ENCODE measurements at regions not wholly inside any gene's neighbourhood (a gene's known extent, or its start where the extent isn't known, plus 50 kb on each side); places are given as distances from the start of the nearest gene placed in this dataset.

DNA sequence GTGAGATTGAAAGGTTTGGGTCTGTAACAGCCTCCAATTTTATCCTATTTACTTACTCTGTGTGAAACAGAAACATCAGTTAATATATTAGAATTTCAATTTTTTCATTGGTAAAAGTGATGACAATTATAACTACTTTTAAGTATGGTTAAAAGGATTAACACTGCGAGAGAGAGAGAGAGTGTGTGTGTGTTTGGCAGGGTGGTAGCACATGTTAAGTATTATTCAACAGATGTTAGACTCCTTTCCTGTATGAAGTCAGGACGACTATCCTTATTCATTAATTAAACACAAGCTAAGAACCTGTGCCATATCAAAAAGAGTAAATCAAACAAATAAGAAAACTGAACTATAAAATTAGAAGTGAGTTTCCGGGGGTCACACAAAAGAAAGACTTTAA lies 662.5 kb downstream of the PLPP3 start:
- no CpG with 5 or more reads among the region's 3 CpGs for WGBS (ENCODE audit: extremely low coverage, insufficient read length, low lambda C conversion rate)
- peaks cover 8 to 10% of the 10 kb centered on the region in 2 experiments for H3K9me3 Mint-ChIP-seq
- no peak for DNase-seq
- Histone ChIP-seq H2BK15ac (ENCODE audit: low read depth, low read length) (no peak overlapping the region), H3K4ac (ENCODE audit: low read depth, low read length) (no peak overlapping the region), H4K20me1 (ENCODE audit: control insufficient read depth, insufficient read depth, insufficient read length) (no peaks in the 10 kb centered on the region), H3K27me3 (ENCODE audit: insufficient read depth, low read length) (no peaks in the 10 kb centered on the region), H3K79me2 (ENCODE audit: insufficient read depth, low read length) (no peaks in the 10 kb centered on the region), H3K23ac (ENCODE audit: insufficient read length, low read depth, low read length) (no peak overlapping the region), H3K9ac (ENCODE audit: extremely low read depth, insufficient read length, low read length) (no peak overlapping the region), H3K56ac (ENCODE audit: insufficient read length, low read depth, low read length) (no peak overlapping the region), H2BK5ac (ENCODE audit: insufficient read length, low read length) (no peak overlapping the region), H3K27ac (ENCODE audit: insufficient read length, low read depth, low read length) (no peak overlapping the region), H2AK5ac (ENCODE audit: insufficient read length, low read length) (no peak overlapping the region), H3K4me2 (ENCODE audit: insufficient read depth, insufficient read length, low read length) (no peak overlapping the region), H2AFZ (ENCODE audit: low read length) (no peak overlapping the region), H2BK12ac (ENCODE audit: insufficient read length, low read depth, low read length) (no peak overlapping the region), H3K18ac (ENCODE audit: insufficient read length, low read depth, low read length) (no peak overlapping the region), H2BK120ac (ENCODE audit: low read depth, low read length, poor library complexity, severe bottlenecking) (no peak overlapping the region), H3K79me1 (ENCODE audit: insufficient read depth, low read depth, low read length, poor library complexity, severe bottlenecking) (no peaks in the 10 kb centered on the region), H3K23me2 (ENCODE audit: insufficient read length, low read depth, low read length, poor library complexity, severe bottlenecking) (no peaks in the 10 kb centered on the region), H2BK20ac (ENCODE audit: low read depth, low read length, poor library complexity, severe bottlenecking) (no peak overlapping the region), H4K5ac (ENCODE audit: insufficient read length, low read depth, low read length) (no peak overlapping the region), H3K14ac (ENCODE audit: insufficient read depth, low read length) (no peak overlapping the region), H3K4me1 (ENCODE audit: insufficient read depth, low read length) (no peaks in the 10 kb centered on the region), H4K91ac (ENCODE audit: insufficient read length, low read depth, low read length) (no peak overlapping the region), H3K9me3 (ENCODE audit: control insufficient read depth, low read depth, low read length) (peaks cover 4% of the 10 kb centered on the region), H4K8ac (replicated peaks; ENCODE audit: insufficient read length, low read depth, low read length) (no peak overlapping the region), H3T11ph (ENCODE audit: low read length) (no peak overlapping the region)
- H3K36me3 Mint-ChIP-seq (ENCODE audit: insufficient read depth in 1 of 3, low read depth in 3 of 3) = peaks cover 0 to 9% (median 2%) of the 10 kb centered on the region in 3 experiments; a peak in 5 of 7 replicates
- H3K27ac Mint-ChIP-seq = no peak overlapping the region
- TF ChIP-seq, protein P1, sequence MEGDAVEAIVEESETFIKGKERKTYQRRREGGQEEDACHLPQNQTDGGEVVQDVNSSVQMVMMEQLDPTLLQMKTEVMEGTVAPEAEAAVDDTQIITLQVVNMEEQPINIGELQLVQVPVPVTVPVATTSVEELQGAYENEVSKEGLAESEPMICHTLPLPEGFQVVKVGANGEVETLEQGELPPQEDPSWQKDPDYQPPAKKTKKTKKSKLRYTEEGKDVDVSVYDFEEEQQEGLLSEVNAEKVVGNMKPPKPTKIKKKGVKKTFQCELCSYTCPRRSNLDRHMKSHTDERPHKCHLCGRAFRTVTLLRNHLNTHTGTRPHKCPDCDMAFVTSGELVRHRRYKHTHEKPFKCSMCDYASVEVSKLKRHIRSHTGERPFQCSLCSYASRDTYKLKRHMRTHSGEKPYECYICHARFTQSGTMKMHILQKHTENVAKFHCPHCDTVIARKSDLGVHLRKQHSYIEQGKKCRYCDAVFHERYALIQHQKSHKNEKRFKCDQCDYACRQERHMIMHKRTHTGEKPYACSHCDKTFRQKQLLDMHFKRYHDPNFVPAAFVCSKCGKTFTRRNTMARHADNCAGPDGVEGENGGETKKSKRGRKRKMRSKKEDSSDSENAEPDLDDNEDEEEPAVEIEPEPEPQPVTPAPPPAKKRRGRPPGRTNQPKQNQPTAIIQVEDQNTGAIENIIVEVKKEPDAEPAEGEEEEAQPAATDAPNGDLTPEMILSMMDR (conservative IDR thresholded peaks at IDR 0.05) = no peak
- no peak overlapping the region for H3K4me3 Mint-ChIP-seq
- no peaks in the 10 kb centered on the region for H3K27me3 Mint-ChIP-seq (ENCODE audit: low read depth)
- H3K4me1 Mint-ChIP-seq = no peaks in the 10 kb centered on the region

All from H9 (cell line).